ENCODE measurements at regions not wholly inside any gene's neighbourhood (a gene's known extent, or its start where the extent isn't known, plus 50 kb on each side); places are given as distances from the start of the nearest gene placed in this dataset.

GRCh38 chr11:23520226-23520960, 660.1 kb upstream of the CCDC179 start:
- Histone ChIP-seq H3K4me3 (no peak overlapping the region), H3K27me3 (no peaks in the 10 kb centered on the region), H3K27ac (no peak overlapping the region), H3K36me3 (no peaks in the 10 kb centered on the region), H3K9me3 (no peaks in the 10 kb centered on the region), H3K4me1 (no peaks in the 10 kb centered on the region)
- TF ChIP-seq, protein P1, sequence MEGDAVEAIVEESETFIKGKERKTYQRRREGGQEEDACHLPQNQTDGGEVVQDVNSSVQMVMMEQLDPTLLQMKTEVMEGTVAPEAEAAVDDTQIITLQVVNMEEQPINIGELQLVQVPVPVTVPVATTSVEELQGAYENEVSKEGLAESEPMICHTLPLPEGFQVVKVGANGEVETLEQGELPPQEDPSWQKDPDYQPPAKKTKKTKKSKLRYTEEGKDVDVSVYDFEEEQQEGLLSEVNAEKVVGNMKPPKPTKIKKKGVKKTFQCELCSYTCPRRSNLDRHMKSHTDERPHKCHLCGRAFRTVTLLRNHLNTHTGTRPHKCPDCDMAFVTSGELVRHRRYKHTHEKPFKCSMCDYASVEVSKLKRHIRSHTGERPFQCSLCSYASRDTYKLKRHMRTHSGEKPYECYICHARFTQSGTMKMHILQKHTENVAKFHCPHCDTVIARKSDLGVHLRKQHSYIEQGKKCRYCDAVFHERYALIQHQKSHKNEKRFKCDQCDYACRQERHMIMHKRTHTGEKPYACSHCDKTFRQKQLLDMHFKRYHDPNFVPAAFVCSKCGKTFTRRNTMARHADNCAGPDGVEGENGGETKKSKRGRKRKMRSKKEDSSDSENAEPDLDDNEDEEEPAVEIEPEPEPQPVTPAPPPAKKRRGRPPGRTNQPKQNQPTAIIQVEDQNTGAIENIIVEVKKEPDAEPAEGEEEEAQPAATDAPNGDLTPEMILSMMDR (IDR thresholded peaks at IDR 0.05), result no peak
- intact Hi-C loops (cut with DNase I; ENCODE audit: low total_unique reads), result no loop called here
- DNase-seq, result no peak

DNA sequence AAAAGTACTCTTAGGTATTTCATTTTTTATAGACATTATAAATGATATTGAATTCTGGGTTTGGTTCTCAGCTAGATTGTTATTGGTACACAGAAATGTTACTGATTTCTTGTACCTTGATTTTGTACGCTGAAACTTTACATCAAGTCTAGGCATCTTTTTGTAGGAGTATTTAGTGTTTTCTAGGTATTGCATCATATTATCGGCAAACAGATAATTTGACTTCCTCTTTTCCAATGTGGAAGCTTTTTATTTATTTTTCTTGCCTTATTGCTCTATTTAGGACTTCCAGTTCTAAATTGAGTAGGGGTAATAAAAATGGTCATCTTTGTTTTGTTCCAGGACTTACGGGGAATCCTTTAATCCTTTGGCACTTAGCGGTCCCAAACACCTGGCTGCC, 676.6 kb upstream of the CCDC179 start:
- TF ChIP-seq, protein P1 (IDR thresholded peaks at IDR 0.05), result no peak
- no peak for DNase-seq
- Histone ChIP-seq H3K36me3 (no peaks in the 10 kb centered on the region), H3K9me3 (no peaks in the 10 kb centered on the region), H3K27ac (no peak overlapping the region), H3K4me1 (peaks cover 0 to 3% (median 0%) of the 10 kb centered on the region in 4 donors), H3K27me3 (no peaks in the 10 kb centered on the region), H3K4me3 (no peak overlapping the region)
- intact Hi-C loops (cut with DNase I; ENCODE audit: low total_unique reads), result no loop called here

DNA sequence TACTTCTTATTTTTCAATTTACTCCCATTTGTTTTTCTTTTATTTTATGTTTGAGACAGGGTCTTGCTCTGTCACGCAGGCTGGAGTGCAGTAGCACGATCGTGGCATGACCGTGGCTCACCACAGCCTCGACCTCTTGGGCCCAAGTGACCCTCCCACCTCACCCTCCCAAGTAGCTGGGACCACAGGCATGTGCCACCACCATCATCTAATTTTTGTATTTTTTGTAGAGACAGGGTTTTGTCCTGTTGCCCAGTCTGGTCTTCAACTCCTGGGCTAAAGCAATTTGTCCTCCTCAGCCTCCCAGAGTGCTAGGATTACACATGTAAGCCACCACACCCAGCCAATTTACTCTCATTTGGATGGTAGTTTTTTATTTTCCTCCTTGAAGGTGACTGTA, 679.3 kb upstream of the CCDC179 start:
- Histone ChIP-seq H3K9me3 (no peaks in the 10 kb centered on the region), H3K27ac (no peak overlapping the region), H3K4me3 (no peak overlapping the region), H3K4me1 (peaks cover 0 to 3% (median 0%) of the 10 kb centered on the region in 4 donors), H3K27me3 (no peaks in the 10 kb centered on the region), H3K36me3 (no peaks in the 10 kb centered on the region)
- intact Hi-C loops (cut with DNase I; ENCODE audit: low total_unique reads), result no loop called here
- TF ChIP-seq, protein P1 (IDR thresholded peaks at IDR 0.05), result no peak
- no peak for DNase-seq

DNA sequence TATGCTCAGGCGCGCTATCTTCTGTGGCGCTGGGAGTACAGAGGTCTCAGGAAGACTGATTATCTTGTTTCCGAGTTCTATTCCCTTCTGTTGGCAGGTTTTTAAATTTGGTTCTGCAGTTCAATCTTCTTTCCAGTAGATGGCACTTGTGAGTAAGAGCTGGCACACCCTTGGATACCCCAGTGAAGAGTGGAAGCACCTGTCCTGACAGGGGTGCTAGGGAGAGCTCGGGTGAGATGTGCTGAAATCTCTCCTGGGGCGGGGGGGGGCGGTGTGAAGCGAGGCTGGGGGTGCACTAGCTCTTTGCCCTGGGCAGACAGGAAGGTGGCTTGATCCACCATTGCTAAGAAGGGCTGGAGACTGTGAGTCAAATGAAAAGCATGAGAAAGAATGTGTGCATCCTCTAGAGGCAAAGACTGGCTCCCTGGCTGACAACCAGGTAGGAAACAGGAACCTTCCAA, 679.9 kb upstream of the CCDC179 start:
- TF ChIP-seq, protein P1 (IDR thresholded peaks at IDR 0.05), result peak; percentile 24 to 58
- Histone ChIP-seq H3K9me3 (no peaks in the 10 kb centered on the region), H3K4me3 (no peak overlapping the region), H3K4me1 (peaks cover 0 to 3% (median 0%) of the 10 kb centered on the region in 4 donors), H3K27me3 (no peaks in the 10 kb centered on the region), H3K27ac (no peak overlapping the region), H3K36me3 (no peaks in the 10 kb centered on the region)
- DNase-seq, result no peak
- intact Hi-C loops (cut with DNase I; ENCODE audit: low total_unique reads), result no loop called here

GRCh38 chr11:23542189-23542588, 681.9 kb upstream of the CCDC179 start:
- DNase-seq, result no peak
- TF ChIP-seq, protein P1 (IDR thresholded peaks at IDR 0.05), result no peak
- no peak overlapping the region for H3K27ac ChIP-seq
- peaks cover 0 to 3% (median 0%) of the 10 kb centered on the region in 4 donors for H3K4me1 ChIP-seq
- H3K4me3 ChIP-seq, result no peak overlapping the region
- intact Hi-C loops (cut with DNase I; ENCODE audit: low total_unique reads), result no loop called here
- no peaks in the 10 kb centered on the region for H3K9me3 ChIP-seq
- H3K27me3 ChIP-seq, result no peaks in the 10 kb centered on the region
- no peaks in the 10 kb centered on the region for H3K36me3 ChIP-seq

Data from tibial artery (tissue), 4 donors.